HG02678 (cell line): ENCODE measurements at regions not wholly inside any gene's neighbourhood (a gene's known extent, or its start where the extent isn't known, plus 50 kb on each side); places are given as distances from the start of the nearest gene placed in this dataset.
"Not testable (repeated sequence)": the region's sequence is repeated elsewhere in the genome, so short reads cannot be mapped to it uniquely, and the experiment has no call there.

Source experiments
- ATAC-seq: cut with Tn5 transposase; IDR thresholded peaks from one replicate; pipeline ENCODE4 v1.9.1; 2021; ENCODE audit warnings: mild to moderate bottlenecking, moderate library complexity; ENCODE audit not compliant: unreplicated experiment

DNA sequence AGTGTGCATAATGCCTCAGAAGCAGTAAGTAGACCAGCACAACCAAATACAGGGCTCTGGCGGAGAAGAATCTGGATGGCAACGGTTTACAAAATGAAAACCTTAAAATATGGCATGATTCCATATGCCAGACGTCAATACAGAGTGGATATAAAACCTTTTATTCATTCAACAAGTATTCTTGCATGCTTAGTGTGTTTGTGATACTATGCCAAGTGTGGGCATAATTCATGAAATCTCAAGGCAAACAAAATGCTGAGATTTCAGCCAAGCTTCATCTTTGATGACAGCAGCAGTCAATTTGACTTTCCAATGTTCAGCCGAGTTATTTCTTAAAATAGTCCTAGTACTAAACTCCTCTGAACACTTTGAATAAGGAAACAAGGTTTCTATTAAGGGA lies 119.4 kb downstream of the CD24 start:
- ATAC-seq: no peak

DNA sequence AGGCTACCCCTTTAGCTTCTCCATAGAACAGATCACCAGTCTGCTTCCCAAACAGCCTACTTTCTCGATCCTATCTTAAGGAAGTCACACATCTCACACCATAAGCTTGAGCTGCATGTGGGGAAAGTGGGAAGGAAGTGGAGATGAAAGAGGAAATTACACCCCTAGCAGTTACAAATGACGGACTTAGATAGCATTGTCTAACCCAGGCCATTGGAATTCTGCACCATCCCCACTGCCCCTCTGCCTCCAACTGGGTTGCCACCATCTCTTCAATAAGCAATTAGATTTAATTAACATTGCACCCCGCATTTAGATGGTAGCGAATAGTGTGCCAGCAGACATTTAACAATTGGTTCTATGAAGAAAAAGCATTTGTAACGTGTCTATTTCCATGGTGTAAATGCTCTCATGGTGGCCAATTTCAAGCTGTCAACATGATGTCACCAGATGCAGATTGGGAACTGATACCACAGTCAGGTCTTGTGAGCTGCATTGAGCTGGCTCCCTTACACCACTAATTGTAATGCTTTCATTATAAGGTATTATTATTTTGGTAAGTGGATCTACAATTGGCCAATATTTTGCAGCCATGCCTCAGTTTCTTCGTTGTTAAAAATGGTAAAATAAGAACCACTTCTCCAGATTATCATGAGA lies 124.7 kb downstream of the CD24 start:
- ATAC-seq: no peak

DNA sequence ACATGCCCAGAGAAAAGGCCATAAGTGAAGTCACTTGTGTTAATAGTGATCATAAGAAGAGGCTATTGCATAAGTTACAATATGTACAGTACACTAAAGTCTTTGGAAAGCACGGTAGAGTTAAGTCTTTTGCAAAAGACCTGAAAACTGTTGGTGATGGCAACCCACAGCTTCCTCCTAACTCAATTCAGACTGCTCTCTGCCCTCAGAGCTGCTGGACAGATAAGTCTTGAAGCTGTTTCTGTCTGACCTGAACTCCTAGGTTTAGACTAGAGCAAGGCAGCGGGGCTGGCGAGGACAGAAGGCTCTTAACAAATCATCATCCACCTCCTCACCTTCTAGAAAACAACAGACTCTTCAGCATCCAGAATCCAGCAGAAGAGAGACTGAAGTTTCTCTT lies 125.4 kb downstream of the CD24 start:
- no peak for ATAC-seq

DNA sequence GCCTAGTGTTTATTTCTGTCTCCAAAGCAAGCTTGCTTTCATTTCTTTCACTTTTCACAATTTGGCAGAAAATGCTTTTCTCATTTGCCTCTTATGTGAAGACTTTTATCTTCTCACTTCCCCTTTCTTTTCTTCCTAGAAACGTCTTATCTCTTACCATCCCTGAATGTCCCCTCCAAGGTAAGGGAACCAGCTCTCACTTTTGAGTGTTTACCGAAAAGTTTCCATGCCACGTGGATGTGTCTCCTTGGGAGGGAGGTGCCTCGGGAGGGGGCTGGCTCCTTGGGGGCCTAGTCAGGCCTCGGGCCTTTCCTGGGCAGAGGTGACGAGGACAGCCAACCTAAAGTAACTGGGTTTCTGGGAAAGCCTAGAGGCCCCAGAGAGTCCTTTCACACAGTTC lies 127.4 kb downstream of the CD24 start:
- peak; percentile 53 for ATAC-seq

DNA sequence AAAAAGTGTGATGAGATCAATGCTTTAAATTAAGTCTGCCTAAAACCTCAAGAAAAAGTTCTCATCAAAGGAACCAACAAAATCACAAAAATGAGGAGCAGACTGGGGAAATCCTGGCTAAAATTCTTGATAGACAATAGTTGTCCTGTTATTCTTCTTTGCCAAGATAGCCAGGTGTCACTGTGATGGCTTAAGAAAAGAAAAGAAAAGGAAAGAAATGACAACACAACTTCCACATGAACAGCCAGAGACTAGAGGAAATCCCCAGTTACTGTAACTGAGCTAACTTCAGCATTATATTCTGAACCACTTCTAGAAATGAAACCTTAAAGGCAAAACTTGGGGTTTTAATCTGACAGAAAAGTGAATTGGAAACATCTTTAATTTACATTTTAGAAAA lies 129.6 kb downstream of the CD24 start:
- peak; percentile 60 for ATAC-seq

GRCh38 chr6:106832766-106833510 lies 141.6 kb downstream of the CD24 start:
- no peak for ATAC-seq

GRCh38 chr6:106830930-106831329 lies 143.6 kb downstream of the CD24 start:
- ATAC-seq: no peak

- ATAC-seq: no peak
Observed at GRCh38 chr6:106829451-106829850, 145.1 kb downstream of the CD24 start.

- ATAC-seq: no peak
Observed at GRCh38 chr6:106827081-106827480, 147.4 kb downstream of the CD24 start.

- no peak for ATAC-seq
Observed at GRCh38 chr6:106825156-106825555, 149.4 kb downstream of the CD24 start.

GRCh38 chr6:106823732-106824351 lies 150.7 kb downstream of the CD24 start:
- ATAC-seq: no peak

DNA sequence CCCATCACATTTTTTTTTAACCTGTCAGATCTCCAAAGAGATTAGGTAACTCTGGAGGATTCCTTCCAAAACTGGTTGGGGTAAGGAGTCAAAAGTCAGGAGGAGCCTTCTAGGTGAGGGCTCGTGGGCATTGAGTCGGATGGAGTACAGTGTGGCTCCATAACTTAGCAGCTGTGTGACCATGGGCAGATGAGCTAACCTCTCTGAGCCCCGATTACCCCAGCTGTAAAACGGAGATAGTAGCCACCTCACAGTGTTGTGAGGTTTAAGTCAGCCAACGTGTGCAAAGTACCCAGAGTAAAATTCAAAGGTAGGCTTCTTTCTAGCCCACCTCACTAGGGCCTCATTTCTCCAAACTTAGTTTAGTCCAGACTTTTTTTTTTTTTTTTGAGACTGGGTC lies 151.5 kb downstream of the CD24 start:
- ATAC-seq: no peak

GRCh38 chr6:106820412-106820852 lies 154.1 kb downstream of the CD24 start:
- no peak for ATAC-seq

DNA sequence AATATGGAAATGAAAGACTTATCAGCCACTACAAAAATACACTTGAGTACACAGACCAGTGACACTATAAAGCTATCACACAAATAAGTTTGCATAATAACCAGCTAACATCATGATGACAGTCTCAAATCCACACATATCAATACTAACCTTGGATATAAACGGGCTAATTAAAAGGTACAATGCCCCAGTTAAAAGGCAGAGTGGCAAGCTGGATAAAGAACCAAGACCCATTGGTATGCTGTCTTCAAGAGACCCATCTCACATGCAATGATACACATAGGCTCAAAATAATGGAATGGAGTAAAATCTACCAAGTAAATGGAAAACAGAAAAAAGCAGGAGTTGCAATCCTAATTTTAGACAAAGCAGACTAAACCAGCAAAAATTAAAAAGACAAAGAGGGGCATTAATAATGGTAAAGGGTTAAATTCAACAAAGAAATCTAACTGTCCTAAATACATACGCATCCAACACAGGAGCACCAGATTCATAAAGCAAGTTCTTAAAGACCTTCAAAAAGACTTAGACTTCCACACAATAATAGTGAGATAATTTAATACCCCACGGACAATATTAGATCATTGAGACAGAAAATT lies 163.3 kb downstream of the CD24 start:
- ATAC-seq: no peak

DNA sequence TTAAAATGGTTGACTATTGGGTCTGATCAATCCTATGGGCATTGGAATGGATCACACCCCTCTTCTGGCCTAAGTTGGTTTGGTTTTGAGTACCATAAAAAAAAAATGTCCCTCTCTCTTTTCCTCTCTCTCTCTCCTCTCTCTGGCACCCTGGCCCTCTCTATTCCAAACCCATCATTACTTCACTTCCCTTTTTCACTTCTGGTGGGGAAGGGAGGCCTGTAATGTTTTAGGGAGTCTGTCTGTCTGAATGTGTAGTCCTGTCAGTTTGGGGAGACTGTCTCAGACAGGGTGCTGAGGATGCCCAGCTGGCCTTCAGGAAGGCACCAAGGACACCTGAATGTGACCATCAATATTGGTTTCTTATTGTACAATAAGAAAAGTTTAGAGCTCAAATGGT lies 165.8 kb downstream of the CD24 start:
- ATAC-seq: no peak

- ATAC-seq: no peak
Observed at GRCh38 chr6:106807947-106808611, 166.4 kb downstream of the CD24 start.

DNA sequence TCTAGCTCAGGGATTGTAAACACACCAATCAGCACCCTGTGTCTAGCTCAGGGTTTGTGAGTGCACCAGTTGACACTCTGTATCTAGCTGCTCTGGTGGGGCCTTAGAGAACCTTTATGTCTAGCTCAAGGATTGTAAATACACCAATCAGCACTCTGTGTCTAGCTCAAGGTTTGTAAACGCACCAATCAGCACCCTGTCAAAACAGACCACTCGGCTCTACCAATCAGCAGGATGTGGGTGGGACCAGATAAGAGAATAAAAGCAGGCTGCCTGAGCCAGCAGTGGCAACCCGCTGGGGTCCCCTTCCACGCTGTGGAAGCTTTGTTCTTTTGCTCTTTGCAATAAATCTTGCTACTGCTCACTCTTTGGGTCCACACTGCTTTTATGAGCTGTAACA lies 168.3 kb downstream of the CD24 start:
- not testable (repeated sequence) for ATAC-seq

GRCh38 chr6:106805771-106806170 lies 168.8 kb downstream of the CD24 start:
- ATAC-seq: no peak

GRCh38 chr6:106804346-106805335 lies 169.9 kb downstream of the CD24 start:
- no peak for ATAC-seq

- ATAC-seq: no peak
Observed at GRCh38 chr6:106803188-106803587, 171.3 kb downstream of the CD24 start.
